Activated naive CD4-positive, alpha-beta T cell treated with anti-CD3 and anti-CD28 coated beads, Interleukin-2, amount 50 U/mL, for 72 hours (primary cell): ENCODE measurements at regions not wholly inside any gene's neighbourhood (a gene's known extent, or its start where the extent isn't known, plus 50 kb on each side); places are given as distances from the start of the nearest gene placed in this dataset.

Experiments
- ATAC-seq, 2 donors: fragments of 150-1000 bp; cut with Tn5 transposase; 2 replicates each; pipeline ENCODE4 v1.10.0; 2021; ENCODE audit warnings: mild to moderate bottlenecking in 2 of 2, moderate library complexity in 2 of 2
- DNase-seq, 2 donors: peaks; one replicate each; pipeline ENCODE4 v3.0.0; 2021 to 2022; ENCODE audit warnings: low spot score in 2 of 2
- H3K27ac Mint-ChIP-seq, 2 donors: one replicate each; pipeline ENCODE4 v1.8.0; 2022; ENCODE audit warnings: mild to moderate bottlenecking in 2 of 2, mixed read lengths in 2 of 2
- H3K36me3 Mint-ChIP-seq, 2 donors: one replicate each; pipeline ENCODE4 v1.8.0; 2022; ENCODE audit warnings: mixed read lengths in 2 of 2
- H3K9me3 Mint-ChIP-seq, 2 donors: one replicate each; pipeline ENCODE4 v1.8.0; 2022; ENCODE audit warnings: mixed read lengths in 2 of 2

GRCh38 chr6:14713008-14713960 is 532.6 kb upstream of the JARID2 start:
- Mint-ChIP-seq H3K9me3 (peaks cover 8 to 14% of the 10 kb centered on the region in 2 donors), H3K36me3 (peaks cover 11 to 42% of the 10 kb centered on the region in 2 donors), H3K27ac (peak overlapping the region; percentile 47 to 77)
- peak in 1 of 2 donors; percentile 43 for ATAC-seq
- no peak for DNase-seq

- Mint-ChIP-seq H3K36me3 (peaks cover 10 to 41% of the 10 kb centered on the region in 2 donors), H3K27ac (peak overlapping the region in 1 of 2 donors; percentile 77), H3K9me3 (peaks cover 8 to 12% of the 10 kb centered on the region in 2 donors)
- DNase-seq: no peak
- ATAC-seq: no peak
These were observed 531.8 kb upstream of the JARID2 start for GRCh38 chr6:14713966-14714631.

- peaks cover 8 to 17% of the 10 kb centered on the region in 2 donors for H3K9me3 Mint-ChIP-seq
- peaks cover 10 to 46% of the 10 kb centered on the region in 2 donors for H3K36me3 Mint-ChIP-seq
- no peak overlapping the region for H3K27ac Mint-ChIP-seq
- ATAC-seq (no peak), DNase-seq (no peak)
These were observed 530.8 kb upstream of the JARID2 start for GRCh38 chr6:14715076-14715475.

GRCh38 chr6:14716499-14717146 is 529.2 kb upstream of the JARID2 start:
- peaks cover 6 to 44% of the 10 kb centered on the region in 2 donors for H3K36me3 Mint-ChIP-seq
- no peak for DNase-seq
- ATAC-seq: no peak
- peaks cover 9 to 17% of the 10 kb centered on the region in 2 donors for H3K9me3 Mint-ChIP-seq
- H3K27ac Mint-ChIP-seq: no peak overlapping the region

GRCh38 chr6:14717307-14717706 is 528.6 kb upstream of the JARID2 start:
- Mint-ChIP-seq H3K9me3 (peaks cover 9 to 17% of the 10 kb centered on the region in 2 donors), H3K36me3 (peaks cover 6 to 49% of the 10 kb centered on the region in 2 donors), H3K27ac (no peak overlapping the region)
- no peak for DNase-seq
- peak; percentile 67 to 80 for ATAC-seq

GRCh38 chr6:14718861-14719260 is 527.0 kb upstream of the JARID2 start:
- ATAC-seq (no peak), DNase-seq (no peak)
- H3K36me3 Mint-ChIP-seq: peaks cover 6 to 51% of the 10 kb centered on the region in 2 donors
- H3K9me3 Mint-ChIP-seq: peaks cover 17 to 22% of the 10 kb centered on the region in 2 donors
- no peak overlapping the region for H3K27ac Mint-ChIP-seq

- H3K27ac Mint-ChIP-seq: no peak overlapping the region
- ATAC-seq (no peak), DNase-seq (no peak)
- H3K9me3 Mint-ChIP-seq: peaks cover 19 to 22% of the 10 kb centered on the region in 2 donors
- H3K36me3 Mint-ChIP-seq: peaks cover 6 to 51% of the 10 kb centered on the region in 2 donors
These were observed 526.6 kb upstream of the JARID2 start for GRCh38 chr6:14719270-14719669.

- ATAC-seq: no peak
- no peak for DNase-seq
- H3K27ac Mint-ChIP-seq: peak overlapping the region in 1 of 2 donors; percentile 41
- H3K9me3 Mint-ChIP-seq: peaks cover 16 to 19% of the 10 kb centered on the region in 2 donors
- H3K36me3 Mint-ChIP-seq: peaks cover 6 to 46% of the 10 kb centered on the region in 2 donors
These were observed 525.3 kb upstream of the JARID2 start for GRCh38 chr6:14720411-14721102.

- ATAC-seq (no peak), DNase-seq (no peak)
- H3K9me3 Mint-ChIP-seq: peaks cover 16 to 19% of the 10 kb centered on the region in 2 donors
- H3K36me3 Mint-ChIP-seq: peaks cover 6 to 49% of the 10 kb centered on the region in 2 donors
- H3K27ac Mint-ChIP-seq: peak overlapping the region in 1 of 2 donors; percentile 41
These were observed 524.6 kb upstream of the JARID2 start for GRCh38 chr6:14721103-14721758.

GRCh38 chr6:14722001-14722562 is 523.8 kb upstream of the JARID2 start:
- DNase-seq: no peak
- no peak for ATAC-seq
- Mint-ChIP-seq H3K9me3 (peaks cover 19 to 21% of the 10 kb centered on the region in 2 donors), H3K36me3 (peaks cover 6 to 57% of the 10 kb centered on the region in 2 donors), H3K27ac (no peak overlapping the region)

- Mint-ChIP-seq H3K27ac (peak overlapping the region in 1 of 2 donors; percentile 55), H3K9me3 (peaks cover 15 to 20% of the 10 kb centered on the region in 2 donors), H3K36me3 (peaks cover 5 to 59% of the 10 kb centered on the region in 2 donors)
- DNase-seq (no peak), ATAC-seq (peak in 1 of 2 donors; percentile 56)
These were observed 523.2 kb upstream of the JARID2 start for GRCh38 chr6:14722704-14723103.

GRCh38 chr6:14723535-14724086 is 522.3 kb upstream of the JARID2 start:
- peaks cover 17 to 26% of the 10 kb centered on the region in 2 donors for H3K9me3 Mint-ChIP-seq
- H3K36me3 Mint-ChIP-seq: peaks cover 10 to 65% of the 10 kb centered on the region in 2 donors
- H3K27ac Mint-ChIP-seq: peak overlapping the region in 1 of 2 donors; percentile 55
- DNase-seq (no peak), ATAC-seq (no peak)

GRCh38 chr6:14724549-14724948 is 521.3 kb upstream of the JARID2 start:
- peaks cover 17 to 21% of the 10 kb centered on the region in 2 donors for H3K9me3 Mint-ChIP-seq
- ATAC-seq: no peak
- peaks cover 12 to 69% of the 10 kb centered on the region in 2 donors for H3K36me3 Mint-ChIP-seq
- no peak for DNase-seq
- H3K27ac Mint-ChIP-seq: no peak overlapping the region

GRCh38 chr6:14726816-14727493 is 518.9 kb upstream of the JARID2 start:
- Mint-ChIP-seq H3K36me3 (peaks cover 28 to 81% of the 10 kb centered on the region in 2 donors), H3K9me3 (peaks cover 19 to 21% of the 10 kb centered on the region in 2 donors), H3K27ac (peak overlapping the region in 1 of 2 donors; percentile 29)
- ATAC-seq: peak in 1 of 2 donors; percentile 37
- DNase-seq: no peak
